ENCODE measurements at regions not wholly inside any gene's neighbourhood (a gene's known extent, or its start where the extent isn't known, plus 50 kb on each side); places are given as distances from the start of the nearest gene placed in this dataset.

GRCh38 chr9:115914291-115914690 is 239.3 kb upstream of the PAPPA start:
- Histone ChIP-seq H3K36me3 (ENCODE audit: control insufficient read depth in 2 of 2, extremely low read depth in 1 of 2, insufficient read depth in 1 of 2, low read length in 1 of 2) (no peaks in the 10 kb centered on the region), H3K4me1 (ENCODE audit: control insufficient read depth in 1 of 2, extremely low read depth in 1 of 2, insufficient read depth in 2 of 2, low read length in 2 of 2) (no peaks in the 10 kb centered on the region), H3K9me3 (no peaks in the 10 kb centered on the region), H3K27me3 (replicated peaks in 1 of 2; ENCODE audit: control insufficient read depth in 2 of 2, extremely low read depth in 1 of 2, insufficient read depth in 2 of 2, low read length in 1 of 2) (no peaks in the 10 kb centered on the region), H3K27ac (ENCODE audit: low read length) (no peak overlapping the region), H3K4me3 (ENCODE audit: control insufficient read depth in 1 of 2, extremely low read depth in 1 of 2, low read length in 1 of 2) (no peak overlapping the region)
- Mint-ChIP-seq H3K27me3 (no peaks in the 10 kb centered on the region), H3K4me1 (no peaks in the 10 kb centered on the region), H3K9me3 (peaks cover 0 to 3% (median 2%) of the 10 kb centered on the region in 3 donors), H3K4me3 (no peak overlapping the region), H3K36me3 (no peaks in the 10 kb centered on the region), H3K27ac (no peak overlapping the region)
- no peak for ATAC-seq (replicated peaks in 1 of 4)
- ChIA-PET CTCF (no interaction called here), POLR2A (no interaction called here)
- DNase-seq: no peak
- 20% methylated on average over 1 of the region's 5 CpGs for WGBS (ENCODE audit: insufficient coverage)

- H3K9me3 Mint-ChIP-seq: peaks cover 0 to 4% (median 4%) of the 10 kb centered on the region in 3 donors
- DNase-seq (no peak), ATAC-seq (replicated peaks in 1 of 4) (no peak)
- H3K4me1 ChIP-seq (ENCODE audit: control insufficient read depth in 1 of 2, extremely low read depth in 1 of 2, insufficient read depth in 2 of 2, low read length in 2 of 2): no peaks in the 10 kb centered on the region
- no peaks in the 10 kb centered on the region for H3K36me3 Mint-ChIP-seq
- H3K27ac ChIP-seq (ENCODE audit: low read length): no peak overlapping the region
- H3K9me3 ChIP-seq: no peaks in the 10 kb centered on the region
- no peaks in the 10 kb centered on the region for H3K27me3 Mint-ChIP-seq
- no peak overlapping the region for H3K4me3 Mint-ChIP-seq
- ChIA-PET CTCF (no interaction called here), POLR2A (no interaction called here)
- 96% methylated on average over 4 of the region's 8 CpGs for WGBS (ENCODE audit: insufficient coverage)
- no peaks in the 10 kb centered on the region for H3K36me3 ChIP-seq (ENCODE audit: control insufficient read depth in 2 of 2, extremely low read depth in 1 of 2, insufficient read depth in 1 of 2, low read length in 1 of 2)
- H3K4me3 ChIP-seq (ENCODE audit: control insufficient read depth in 1 of 2, extremely low read depth in 1 of 2, low read length in 1 of 2): no peak overlapping the region
- no peak overlapping the region for H3K27ac Mint-ChIP-seq
- H3K27me3 ChIP-seq (replicated peaks in 1 of 2; ENCODE audit: control insufficient read depth in 2 of 2, extremely low read depth in 1 of 2, insufficient read depth in 2 of 2, low read length in 1 of 2): no peaks in the 10 kb centered on the region
- H3K4me1 Mint-ChIP-seq: no peaks in the 10 kb centered on the region
These were observed 232.3 kb upstream of the PAPPA start for GRCh38 chr9:115921301-115921700.

- Histone ChIP-seq H3K27ac (ENCODE audit: low read length) (no peak overlapping the region), H3K9me3 (no peaks in the 10 kb centered on the region), H3K4me1 (ENCODE audit: control insufficient read depth in 1 of 2, extremely low read depth in 1 of 2, insufficient read depth in 2 of 2, low read length in 2 of 2) (no peaks in the 10 kb centered on the region), H3K36me3 (ENCODE audit: control insufficient read depth in 2 of 2, extremely low read depth in 1 of 2, insufficient read depth in 1 of 2, low read length in 1 of 2) (no peaks in the 10 kb centered on the region), H3K27me3 (replicated peaks in 1 of 2; ENCODE audit: control insufficient read depth in 2 of 2, extremely low read depth in 1 of 2, insufficient read depth in 2 of 2, low read length in 1 of 2) (no peaks in the 10 kb centered on the region), H3K4me3 (ENCODE audit: control insufficient read depth in 1 of 2, extremely low read depth in 1 of 2, low read length in 1 of 2) (no peak overlapping the region)
- no peak for ATAC-seq (replicated peaks in 1 of 4)
- Mint-ChIP-seq H3K27me3 (no peaks in the 10 kb centered on the region), H3K27ac (no peak overlapping the region), H3K4me3 (no peak overlapping the region), H3K36me3 (no peaks in the 10 kb centered on the region), H3K9me3 (peaks cover 0 to 6% (median 4%) of the 10 kb centered on the region in 3 donors), H3K4me1 (no peaks in the 10 kb centered on the region)
- no peak for DNase-seq
- WGBS (ENCODE audit: insufficient coverage): no CpG with 5 or more reads among the region's 3 CpGs
- ChIA-PET CTCF (interaction anchor here in 1 of 2 donors (0.7 kb wide), 1 partner anchor 28 kb away, joined by 4 read pairs; no protein-coding TSS in a partner anchor), POLR2A (no interaction called here)
These were observed 231.1 kb upstream of the PAPPA start for GRCh38 chr9:115922444-115922843.

GRCh38 chr9:115923410-115923809 is 230.2 kb upstream of the PAPPA start:
- Histone ChIP-seq H3K27ac (ENCODE audit: low read length) (no peak overlapping the region), H3K4me3 (ENCODE audit: control insufficient read depth in 1 of 2, extremely low read depth in 1 of 2, low read length in 1 of 2) (no peak overlapping the region), H3K27me3 (replicated peaks in 1 of 2; ENCODE audit: control insufficient read depth in 2 of 2, extremely low read depth in 1 of 2, insufficient read depth in 2 of 2, low read length in 1 of 2) (no peaks in the 10 kb centered on the region), H3K36me3 (ENCODE audit: control insufficient read depth in 2 of 2, extremely low read depth in 1 of 2, insufficient read depth in 1 of 2, low read length in 1 of 2) (no peaks in the 10 kb centered on the region), H3K9me3 (no peaks in the 10 kb centered on the region), H3K4me1 (ENCODE audit: control insufficient read depth in 1 of 2, extremely low read depth in 1 of 2, insufficient read depth in 2 of 2, low read length in 2 of 2) (no peaks in the 10 kb centered on the region)
- WGBS (ENCODE audit: insufficient coverage): no CpG with 5 or more reads among the region's 1 CpG
- Mint-ChIP-seq H3K27ac (no peak overlapping the region), H3K9me3 (peaks cover 0 to 9% (median 7%) of the 10 kb centered on the region in 3 donors), H3K36me3 (no peaks in the 10 kb centered on the region), H3K4me1 (no peaks in the 10 kb centered on the region), H3K4me3 (no peak overlapping the region), H3K27me3 (no peaks in the 10 kb centered on the region)
- ChIA-PET CTCF (no interaction called here), POLR2A (no interaction called here)
- DNase-seq: no peak
- no peak for ATAC-seq (replicated peaks in 1 of 4)

GRCh38 chr9:115923903-115924668 is 229.5 kb upstream of the PAPPA start:
- no peak overlapping the region for H3K4me3 Mint-ChIP-seq
- ATAC-seq (replicated peaks in 1 of 4) (no peak), DNase-seq (no peak)
- no peaks in the 10 kb centered on the region for H3K27me3 ChIP-seq (replicated peaks in 1 of 2; ENCODE audit: control insufficient read depth in 2 of 2, extremely low read depth in 1 of 2, insufficient read depth in 2 of 2, low read length in 1 of 2)
- no peaks in the 10 kb centered on the region for H3K36me3 ChIP-seq (ENCODE audit: control insufficient read depth in 2 of 2, extremely low read depth in 1 of 2, insufficient read depth in 1 of 2, low read length in 1 of 2)
- CTCF ChIA-PET: no interaction called here
- peaks cover 0 to 9% (median 7%) of the 10 kb centered on the region in 3 donors for H3K9me3 Mint-ChIP-seq
- H3K4me1 Mint-ChIP-seq: no peaks in the 10 kb centered on the region
- POLR2A ChIA-PET: no interaction called here
- H3K36me3 Mint-ChIP-seq: no peaks in the 10 kb centered on the region
- WGBS (ENCODE audit: insufficient coverage): 89% methylated on average over 1 of the region's 5 CpGs
- no peaks in the 10 kb centered on the region for H3K9me3 ChIP-seq
- no peak overlapping the region for H3K27ac ChIP-seq (ENCODE audit: low read length)
- H3K27ac Mint-ChIP-seq: no peak overlapping the region
- H3K4me3 ChIP-seq (ENCODE audit: control insufficient read depth in 1 of 2, extremely low read depth in 1 of 2, low read length in 1 of 2): no peak overlapping the region
- H3K27me3 Mint-ChIP-seq: no peaks in the 10 kb centered on the region
- H3K4me1 ChIP-seq (ENCODE audit: control insufficient read depth in 1 of 2, extremely low read depth in 1 of 2, insufficient read depth in 2 of 2, low read length in 2 of 2): no peaks in the 10 kb centered on the region

- peaks cover 0 to 9% (median 7%) of the 10 kb centered on the region in 3 donors for H3K9me3 Mint-ChIP-seq
- no peaks in the 10 kb centered on the region for H3K4me1 Mint-ChIP-seq
- no peak overlapping the region for H3K4me3 ChIP-seq (ENCODE audit: control insufficient read depth in 1 of 2, extremely low read depth in 1 of 2, low read length in 1 of 2)
- ChIA-PET CTCF (no interaction called here), POLR2A (no interaction called here)
- no peaks in the 10 kb centered on the region for H3K9me3 ChIP-seq
- no peaks in the 10 kb centered on the region for H3K27me3 ChIP-seq (replicated peaks in 1 of 2; ENCODE audit: control insufficient read depth in 2 of 2, extremely low read depth in 1 of 2, insufficient read depth in 2 of 2, low read length in 1 of 2)
- DNase-seq: no peak
- no peak for ATAC-seq (replicated peaks in 1 of 4)
- no peaks in the 10 kb centered on the region for H3K4me1 ChIP-seq (ENCODE audit: control insufficient read depth in 1 of 2, extremely low read depth in 1 of 2, insufficient read depth in 2 of 2, low read length in 2 of 2)
- H3K27ac ChIP-seq (ENCODE audit: low read length): no peak overlapping the region
- no peak overlapping the region for H3K4me3 Mint-ChIP-seq
- no peaks in the 10 kb centered on the region for H3K36me3 Mint-ChIP-seq
- no peaks in the 10 kb centered on the region for H3K36me3 ChIP-seq (ENCODE audit: control insufficient read depth in 2 of 2, extremely low read depth in 1 of 2, insufficient read depth in 1 of 2, low read length in 1 of 2)
- no peak overlapping the region for H3K27ac Mint-ChIP-seq
- no peaks in the 10 kb centered on the region for H3K27me3 Mint-ChIP-seq
These were observed 229.0 kb upstream of the PAPPA start for GRCh38 chr9:115924669-115924987.

- ChIA-PET POLR2A (no interaction called here), CTCF (no interaction called here)
- H3K27me3 Mint-ChIP-seq: no peaks in the 10 kb centered on the region
- DNase-seq: no peak
- H3K36me3 Mint-ChIP-seq: no peaks in the 10 kb centered on the region
- no peaks in the 10 kb centered on the region for H3K4me1 Mint-ChIP-seq
- Histone ChIP-seq H3K4me1 (ENCODE audit: control insufficient read depth in 1 of 2, extremely low read depth in 1 of 2, insufficient read depth in 2 of 2, low read length in 2 of 2) (no peaks in the 10 kb centered on the region), H3K27ac (ENCODE audit: low read length) (no peak overlapping the region), H3K36me3 (ENCODE audit: control insufficient read depth in 2 of 2, extremely low read depth in 1 of 2, insufficient read depth in 1 of 2, low read length in 1 of 2) (no peaks in the 10 kb centered on the region), H3K4me3 (ENCODE audit: control insufficient read depth in 1 of 2, extremely low read depth in 1 of 2, low read length in 1 of 2) (no peak overlapping the region), H3K9me3 (no peaks in the 10 kb centered on the region), H3K27me3 (replicated peaks in 1 of 2; ENCODE audit: control insufficient read depth in 2 of 2, extremely low read depth in 1 of 2, insufficient read depth in 2 of 2, low read length in 1 of 2) (no peaks in the 10 kb centered on the region)
- no peak for ATAC-seq (replicated peaks in 1 of 4)
- no peak overlapping the region for H3K4me3 Mint-ChIP-seq
- 70% methylated on average over 2 of the region's 2 CpGs for WGBS (ENCODE audit: insufficient coverage)
- peaks cover 0 to 9% (median 7%) of the 10 kb centered on the region in 3 donors for H3K9me3 Mint-ChIP-seq
- no peak overlapping the region for H3K27ac Mint-ChIP-seq
These were observed 228.2 kb upstream of the PAPPA start for GRCh38 chr9:115925424-115925823.

Measured in T-cell (primary cell).